ENCODE measurements at regions not wholly inside any gene's neighbourhood (a gene's known extent, or its start where the extent isn't known, plus 50 kb on each side); places are given as distances from the start of the nearest gene placed in this dataset.

GRCh38 chr2:8380026-8380425 is 301.8 kb upstream of the ID2 start:
- TF ChIP-seq POLR2AphosphoS5 (IDR thresholded peaks at IDR 0.05; ENCODE audit: low read depth, low read length) = no peak

GRCh38 chr2:8380566-8380965 is 301.3 kb upstream of the ID2 start:
- TF ChIP-seq FOXP2 (optimal IDR thresholded peaks at IDR 0.05; ENCODE audit: borderline replicate concordance, extremely low read depth, extremely low read length, insufficient read depth) = no peak
- no peak for TF ChIP-seq SIN3A (IDR thresholded peaks at IDR 0.05; ENCODE audit: borderline replicate concordance, insufficient read depth, low read length)
- no peak for TF ChIP-seq TAF1 (IDR thresholded peaks at IDR 0.05; ENCODE audit: borderline replicate concordance, insufficient read depth, low read length)
- TF ChIP-seq REST (IDR thresholded peaks at IDR 0.05; ENCODE audit: insufficient read depth in 1 of 2, low read depth in 2 of 2, low read length in 2 of 2) = no peak
- no peak for TF ChIP-seq POLR2AphosphoS5 (IDR thresholded peaks at IDR 0.05; ENCODE audit: low read depth, low read length)

- TF ChIP-seq SIN3A (IDR thresholded peaks at IDR 0.05; ENCODE audit: borderline replicate concordance, insufficient read depth, low read length) = no peak
- no peak for TF ChIP-seq FOXP2 (optimal IDR thresholded peaks at IDR 0.05; ENCODE audit: borderline replicate concordance, extremely low read depth, extremely low read length, insufficient read depth)
- TF ChIP-seq TAF1 (IDR thresholded peaks at IDR 0.05; ENCODE audit: borderline replicate concordance, insufficient read depth, low read length) = no peak
- TF ChIP-seq POLR2AphosphoS5 (IDR thresholded peaks at IDR 0.05; ENCODE audit: low read depth, low read length) = no peak
- no peak for TF ChIP-seq REST (IDR thresholded peaks at IDR 0.05; ENCODE audit: insufficient read depth in 1 of 2, low read depth in 2 of 2, low read length in 2 of 2)
Observed at GRCh38 chr2:8382485-8382884, 299.4 kb upstream of the ID2 start.

- no peak for TF ChIP-seq SIN3A (IDR thresholded peaks at IDR 0.05; ENCODE audit: borderline replicate concordance, insufficient read depth, low read length)
- no peak for TF ChIP-seq POLR2AphosphoS5 (IDR thresholded peaks at IDR 0.05; ENCODE audit: low read depth, low read length)
- TF ChIP-seq FOXP2 (optimal IDR thresholded peaks at IDR 0.05; ENCODE audit: borderline replicate concordance, extremely low read depth, extremely low read length, insufficient read depth) = no peak
- no peak for TF ChIP-seq TAF1 (IDR thresholded peaks at IDR 0.05; ENCODE audit: borderline replicate concordance, insufficient read depth, low read length)
- TF ChIP-seq REST (IDR thresholded peaks at IDR 0.05; ENCODE audit: insufficient read depth in 1 of 2, low read depth in 2 of 2, low read length in 2 of 2) = no peak
Observed at GRCh38 chr2:8388781-8389180, 293.1 kb upstream of the ID2 start.

GRCh38 chr2:8389431-8390108 is 292.3 kb upstream of the ID2 start:
- TF ChIP-seq SIN3A (IDR thresholded peaks at IDR 0.05; ENCODE audit: borderline replicate concordance, insufficient read depth, low read length) = no peak

- TF ChIP-seq FOXP2 (optimal IDR thresholded peaks at IDR 0.05; ENCODE audit: borderline replicate concordance, extremely low read depth, extremely low read length, insufficient read depth) (no peak), TAF1 (IDR thresholded peaks at IDR 0.05; ENCODE audit: borderline replicate concordance, insufficient read depth, low read length) (no peak)
Observed at GRCh38 chr2:8391126-8391525, 290.7 kb upstream of the ID2 start.

GRCh38 chr2:8391584-8391983 is 290.3 kb upstream of the ID2 start:
- TF ChIP-seq POLR2AphosphoS5 (IDR thresholded peaks at IDR 0.05; ENCODE audit: low read depth, low read length) = no peak
